Transverse colon (tissue), 4 donors: ENCODE measurements at regions not wholly inside any gene's neighbourhood (a gene's known extent, or its start where the extent isn't known, plus 50 kb on each side); places are given as distances from the start of the nearest gene placed in this dataset.

Experiments used
- CTCF ChIP-seq, 5 experiments: fragments of 200-600 bp in 3 of 5; fragments of 450-650 bp in 2 of 5; sonication (generic) in 3 of 5; IDR thresholded peaks; 1 replicate in 2 of 5; 2 replicates in 3 of 5; pipeline ENCODE4 v1.5.1; 2016 to 2017; ENCODE audit warnings: antibody characterized with exemption in 5 of 5, inconsistent platforms in 3 of 5, mild to moderate bottlenecking in 2 of 5, moderate library complexity in 1 of 5
- POLR2AphosphoS5 ChIP-seq, 3 donors: sonication (generic); formaldehyde crosslinking; IDR thresholded peaks; one replicate each; pipeline ENCODE4 v1.6.1; 2016; ENCODE audit warnings: antibody characterized with exemption in 3 of 3

DNA sequence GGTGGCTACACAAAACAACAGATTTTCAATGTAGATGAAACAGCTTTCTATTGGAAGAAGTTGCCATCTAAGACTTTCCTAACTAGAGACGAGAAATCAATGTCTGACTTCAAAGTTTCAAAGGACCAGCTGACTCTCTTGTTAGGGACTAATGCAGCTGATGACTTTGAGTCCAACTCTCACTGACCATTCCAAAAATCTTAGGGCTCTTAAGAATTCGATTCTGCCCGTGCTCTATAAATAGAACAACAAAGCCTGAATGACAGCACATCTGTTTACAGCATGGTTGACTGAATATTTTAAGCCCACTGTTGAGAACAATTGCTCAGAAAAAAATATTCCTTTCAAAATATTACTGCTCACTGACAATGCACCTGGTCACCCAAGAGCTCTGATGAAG, 202.4 kb upstream of the PRICKLE2 start:
- TF ChIP-seq CTCF (IDR thresholded peaks at IDR 0.05) (no peak), POLR2AphosphoS5 (IDR thresholded peaks at IDR 0.05) (no peak)
